GM18499 (cell line): ENCODE measurements at regions not wholly inside any gene's neighbourhood (a gene's known extent, or its start where the extent isn't known, plus 50 kb on each side); places are given as distances from the start of the nearest gene placed in this dataset.
"Not testable (repeated sequence)": the region's sequence is repeated elsewhere in the genome, so short reads cannot be mapped to it uniquely, and the experiment has no call there.

Experiments used
- ATAC-seq: cut with Tn5 transposase; IDR thresholded peaks from one replicate; pipeline ENCODE4 v1.9.1; 2021; ENCODE audit warnings: moderate number of reproducible peaks; ENCODE audit not compliant: insufficient read depth, unreplicated experiment

DNA sequence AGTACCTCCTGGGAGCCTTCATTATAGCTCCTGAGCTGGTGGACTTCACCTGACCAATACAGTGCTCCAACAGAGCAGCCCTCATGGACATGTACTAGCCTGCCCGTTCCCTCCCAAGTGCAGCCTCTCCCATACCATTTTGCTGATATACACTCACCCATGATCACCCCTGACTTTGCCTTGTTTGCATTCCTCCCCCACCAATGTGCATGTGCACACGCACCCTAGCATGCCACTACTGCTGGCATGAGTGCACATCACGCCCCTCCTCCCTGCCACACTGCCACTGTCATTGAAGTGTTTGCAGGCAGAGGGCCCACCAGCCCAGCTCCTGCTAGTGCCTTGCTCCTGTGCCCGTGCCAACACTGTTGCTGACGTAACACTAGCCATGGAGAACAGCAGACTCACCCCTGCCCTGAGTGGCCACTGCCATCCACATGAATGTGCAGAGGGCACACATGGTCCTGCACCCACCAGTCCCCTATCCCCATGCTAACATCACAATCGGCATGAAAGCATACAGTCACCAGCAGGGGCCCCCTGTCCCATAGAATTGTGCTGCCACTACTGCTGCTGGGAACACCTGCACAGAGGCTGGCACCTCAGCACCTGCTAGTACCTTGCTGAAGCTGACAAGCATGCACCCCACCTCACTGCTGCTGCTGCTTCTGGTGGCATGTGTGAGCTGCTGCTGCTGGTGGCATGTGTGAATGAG lies 110.3 kb downstream of the SINHCAF start:
- no peak for ATAC-seq

DNA sequence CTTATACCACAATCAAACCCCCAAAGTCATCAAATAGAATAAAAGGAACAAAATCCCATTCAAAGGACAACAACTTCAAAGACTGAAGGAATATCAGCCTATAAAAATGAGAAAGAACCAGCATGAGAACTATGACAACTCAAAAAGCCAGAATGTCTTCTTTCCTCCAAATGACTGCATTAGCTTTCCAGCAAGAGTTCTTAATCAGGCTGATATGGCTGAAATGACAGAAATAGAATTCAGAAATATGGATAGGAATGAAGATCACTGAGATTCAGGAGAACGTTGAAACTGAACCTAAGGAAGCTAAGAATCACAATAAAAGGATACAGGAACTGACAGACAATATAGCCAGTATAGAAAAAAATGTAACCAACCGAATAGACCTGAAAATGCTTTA lies 109.5 kb downstream of the SINHCAF start:
- ATAC-seq: no peak

DNA sequence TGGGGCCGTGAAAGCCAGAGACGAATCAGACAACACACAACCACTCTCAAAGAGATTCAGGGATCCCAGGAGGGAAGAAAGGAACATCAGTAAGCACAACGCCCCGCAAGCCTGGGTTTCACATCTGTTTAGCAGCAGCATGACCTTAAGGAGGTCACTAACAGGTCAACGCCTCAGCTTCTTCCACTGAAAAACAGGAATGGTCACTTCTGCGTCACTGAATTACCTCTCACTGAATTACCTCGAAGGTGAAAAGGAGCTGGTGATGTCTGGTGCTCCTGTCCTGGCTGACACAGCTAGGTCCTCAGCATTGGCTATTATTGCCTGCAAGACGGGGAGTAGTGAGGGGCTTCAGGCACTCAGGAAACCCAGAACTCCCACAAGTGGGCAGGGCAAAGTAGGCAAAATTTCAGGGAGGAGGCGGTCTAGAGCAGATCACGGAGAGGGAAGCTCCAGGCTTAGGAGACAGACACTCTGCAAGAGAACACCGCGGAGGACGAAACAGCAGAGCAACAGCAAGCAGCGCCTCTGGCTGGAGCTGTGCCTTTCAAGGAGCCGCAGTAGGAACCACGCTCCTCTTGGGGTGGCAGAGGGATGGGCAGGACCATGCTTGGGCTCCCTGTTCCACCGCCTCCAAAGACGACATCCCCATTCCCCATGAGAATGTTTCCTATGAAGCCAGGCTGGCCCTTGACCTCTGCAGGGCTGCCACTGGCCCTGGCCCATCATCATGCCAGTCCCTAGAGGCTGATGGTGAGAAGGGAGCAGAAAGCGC lies 108.4 kb downstream of the SINHCAF start:
- no peak for ATAC-seq

DNA sequence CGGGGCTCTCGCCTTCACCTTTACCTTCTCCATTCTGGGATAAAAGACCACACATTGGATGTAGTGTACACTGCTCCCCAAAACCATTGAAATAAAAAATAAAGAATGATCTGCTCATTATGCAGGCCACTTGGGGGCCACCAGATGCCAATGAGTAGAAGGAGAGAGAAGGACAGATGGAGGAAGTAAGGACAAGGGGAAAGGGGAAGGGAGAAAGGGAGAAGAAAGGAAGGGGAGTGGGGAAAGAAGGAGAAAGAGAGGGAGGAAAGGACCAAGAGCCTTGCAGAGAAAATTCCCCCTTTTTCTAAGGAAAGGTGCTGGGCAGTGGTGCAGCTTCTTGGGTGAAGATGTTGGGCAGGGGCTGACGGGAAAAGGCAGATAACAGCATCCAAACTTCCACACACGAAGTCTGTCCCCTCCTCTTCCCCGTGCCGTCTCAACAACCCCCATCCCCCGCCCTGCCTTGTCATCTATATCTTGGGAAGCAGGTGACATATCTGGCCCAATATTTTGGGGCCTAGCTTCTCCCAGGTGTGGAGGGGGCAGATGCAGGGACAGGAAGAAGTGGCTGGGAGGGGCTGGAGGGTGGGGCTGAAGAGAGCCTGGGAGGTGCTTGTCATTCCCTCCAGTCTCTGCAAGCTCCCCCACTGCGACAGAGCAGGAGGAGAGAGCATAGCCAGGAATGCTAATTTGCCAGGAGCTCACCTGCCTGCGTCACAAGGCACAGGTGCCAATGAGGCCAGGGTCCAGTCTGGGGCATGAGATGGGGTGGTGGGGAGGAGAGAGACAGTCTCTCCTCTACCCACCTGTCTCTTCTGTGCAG lies 107.5 kb downstream of the SINHCAF start:
- no peak for ATAC-seq

DNA sequence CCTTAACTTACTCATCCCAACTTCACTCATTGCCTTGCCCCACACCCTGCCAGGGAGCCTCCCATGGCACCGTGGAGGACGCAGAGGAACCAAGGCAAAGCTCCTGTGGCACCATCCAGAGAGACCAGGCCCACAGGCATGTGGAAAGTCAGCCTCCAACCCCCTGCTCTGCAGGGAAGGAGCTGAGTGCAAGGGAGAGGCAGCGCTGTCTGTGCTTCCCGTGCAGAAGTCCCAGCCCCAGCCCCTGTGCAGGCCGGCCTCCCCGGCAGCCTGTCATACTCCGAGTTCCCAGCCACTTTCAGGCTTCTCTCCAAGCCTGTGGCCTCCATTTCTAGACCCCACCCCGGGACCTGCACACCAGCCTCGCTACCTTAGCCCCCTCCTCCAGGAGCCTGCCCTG lies 106.4 kb downstream of the SINHCAF start:
- ATAC-seq: no peak

DNA sequence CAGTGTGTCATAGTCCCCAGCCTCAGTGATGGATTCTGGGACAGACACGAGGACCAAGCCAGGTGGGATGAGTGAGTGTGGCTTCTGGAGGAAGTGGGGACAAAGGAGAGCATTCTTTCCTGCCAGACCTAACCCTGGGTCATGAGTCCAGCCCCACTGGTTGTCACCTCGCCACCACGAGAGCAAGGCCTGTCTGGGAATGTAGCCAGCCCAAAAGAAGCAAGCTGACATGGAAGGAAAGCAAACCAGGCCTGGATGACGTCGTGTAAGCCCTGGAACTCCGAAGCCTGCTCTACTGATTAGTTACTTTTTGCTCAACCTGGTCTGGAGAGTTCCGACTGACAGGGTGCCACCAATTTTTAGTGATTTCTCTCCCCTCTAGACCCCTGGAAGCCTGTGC lies 105.9 kb downstream of the SINHCAF start:
- ATAC-seq: no peak

DNA sequence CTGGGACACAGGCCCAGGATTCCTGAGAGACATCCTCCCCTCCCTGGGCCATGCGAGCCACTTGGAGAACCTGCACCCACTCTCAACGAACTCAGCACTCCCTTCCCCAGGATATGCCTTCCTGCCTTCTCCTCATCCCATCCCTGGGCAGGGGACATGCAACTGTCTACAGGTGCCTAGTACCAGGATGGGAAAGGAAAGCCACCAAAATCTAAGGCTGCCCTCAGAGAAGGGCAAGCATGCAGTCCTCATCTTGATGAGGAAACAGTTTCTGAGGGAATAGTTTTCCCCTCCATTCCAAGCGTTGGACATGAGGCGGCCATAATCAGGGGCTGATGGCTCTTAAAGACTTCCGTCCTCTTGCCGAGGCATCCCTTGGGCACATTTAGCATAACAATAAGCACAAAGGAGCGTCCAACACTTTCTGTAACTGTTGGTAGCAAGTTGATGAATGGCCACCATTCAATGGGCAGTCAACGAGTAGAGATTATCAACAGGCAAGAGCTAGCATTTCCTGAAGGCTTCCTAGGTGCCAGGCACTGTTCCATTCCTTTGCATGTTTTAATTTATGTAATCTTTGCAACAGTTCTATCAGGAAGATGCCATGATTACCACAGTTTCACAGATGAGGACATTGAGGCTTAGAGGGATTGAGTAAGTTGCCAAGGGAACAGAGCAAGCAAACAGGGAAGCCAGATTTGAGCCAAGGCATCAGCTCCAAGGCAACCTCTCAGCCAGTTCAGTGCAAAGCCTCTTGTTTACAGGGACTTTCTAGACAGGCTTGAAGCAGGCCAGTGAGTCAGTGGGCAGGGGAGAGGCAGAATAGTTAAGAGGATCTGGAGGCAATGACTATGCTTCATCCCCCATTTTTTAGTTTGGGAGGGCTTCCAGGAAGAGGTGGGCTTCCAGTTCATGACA lies 105.1 kb downstream of the SINHCAF start:
- no peak for ATAC-seq

DNA sequence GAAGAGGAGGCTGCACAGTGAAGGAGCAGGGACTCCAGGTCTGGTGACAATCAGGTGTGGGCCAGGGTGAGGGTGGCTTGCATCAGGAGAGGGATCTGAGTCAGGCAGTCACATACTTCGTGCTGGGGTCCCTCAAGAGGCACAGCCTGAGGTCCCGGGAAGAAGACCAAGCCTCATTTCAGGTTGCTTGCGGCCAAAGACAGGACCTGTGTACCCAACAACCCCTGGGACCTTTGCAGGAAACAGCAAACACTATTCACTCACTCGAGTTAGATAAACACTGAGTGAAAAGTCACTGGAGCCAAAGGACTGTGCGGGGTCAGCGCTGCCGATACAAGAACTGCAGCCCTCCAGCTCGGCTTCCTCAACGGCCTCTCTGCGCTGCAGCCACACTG lies 104.4 kb downstream of the SINHCAF start:
- no peak for ATAC-seq

DNA sequence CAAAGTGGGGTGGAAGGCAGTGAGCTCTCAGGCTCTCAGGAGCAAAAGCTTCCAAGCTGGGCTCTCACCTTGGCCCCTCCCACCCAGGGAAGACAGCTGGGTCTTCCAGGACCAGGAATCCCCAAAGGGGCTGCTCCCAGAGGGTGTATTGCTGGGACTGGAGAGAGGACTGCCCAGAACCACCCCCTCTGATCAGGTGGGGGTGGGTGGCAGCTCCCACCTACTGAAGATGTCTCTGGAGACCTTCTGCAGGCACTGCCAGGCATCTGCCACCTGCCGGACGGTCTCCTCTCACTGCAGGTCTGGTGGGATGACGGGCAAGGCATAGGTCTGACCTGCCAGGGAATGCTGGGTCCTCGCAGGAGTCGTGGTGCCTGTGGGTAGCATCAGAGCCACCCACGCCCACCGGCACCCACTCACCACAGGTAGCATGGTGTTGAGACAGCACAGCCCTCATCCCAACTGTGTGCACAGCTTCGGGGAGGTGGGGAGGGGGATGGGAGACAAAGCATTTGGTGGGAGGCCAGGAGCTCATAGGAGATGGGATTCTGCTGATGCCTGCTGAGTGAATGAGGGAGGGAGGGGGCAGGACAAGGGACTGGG lies 103.2 kb downstream of the SINHCAF start:
- ATAC-seq: no peak

DNA sequence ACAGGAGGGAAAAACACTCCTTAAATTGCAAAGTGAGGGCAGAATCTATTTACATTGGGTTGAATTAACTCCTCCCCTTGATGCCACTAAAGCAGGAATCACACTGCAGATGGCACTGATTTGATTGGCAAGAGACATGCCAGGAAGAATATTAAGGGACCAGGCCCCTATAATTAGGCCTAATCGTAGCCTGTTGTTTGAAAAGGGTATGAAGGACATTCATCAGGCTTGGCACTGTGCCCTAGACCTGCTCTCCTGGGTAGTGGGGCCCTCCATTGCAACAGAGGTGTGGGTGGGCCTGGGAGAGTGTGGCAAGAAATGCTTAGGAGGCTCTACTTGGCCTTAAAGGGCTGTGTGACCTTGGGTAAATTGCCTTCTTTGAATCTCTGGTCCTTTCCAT lies 102.3 kb downstream of the SINHCAF start:
- ATAC-seq: not testable (repeated sequence)

DNA sequence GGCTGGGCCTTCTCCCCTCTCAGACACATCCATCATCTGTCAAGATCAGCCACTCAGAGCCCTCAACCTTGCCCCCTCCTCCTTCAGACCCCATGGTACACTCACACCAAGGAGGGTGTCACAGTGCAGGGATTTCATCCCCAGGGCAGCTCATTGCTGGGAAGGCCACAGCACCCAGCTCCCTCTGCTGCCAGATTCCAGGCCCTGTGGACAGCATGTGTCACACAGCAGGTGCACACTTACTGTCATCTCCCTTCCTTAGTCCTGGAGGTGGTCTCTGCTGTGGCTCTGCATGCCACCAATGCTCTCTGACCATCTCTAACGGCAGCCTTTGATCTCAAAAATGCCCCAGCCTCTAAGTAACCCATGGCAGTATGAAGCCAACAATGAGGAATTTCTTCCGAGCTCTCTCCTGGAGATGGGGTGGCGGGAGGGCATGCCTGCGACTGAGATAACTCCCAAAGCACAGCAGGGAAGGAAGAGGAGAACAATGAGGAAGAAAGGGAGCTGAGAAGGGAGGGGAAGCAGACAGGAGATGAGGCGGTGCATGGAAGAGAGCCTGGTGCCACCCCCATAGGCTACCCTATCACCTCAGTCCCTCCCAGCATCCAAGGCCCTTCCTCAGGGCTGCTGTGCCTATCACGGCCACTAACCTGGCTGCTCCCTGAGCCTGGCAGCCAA lies 101.0 kb downstream of the SINHCAF start:
- no peak for ATAC-seq

DNA sequence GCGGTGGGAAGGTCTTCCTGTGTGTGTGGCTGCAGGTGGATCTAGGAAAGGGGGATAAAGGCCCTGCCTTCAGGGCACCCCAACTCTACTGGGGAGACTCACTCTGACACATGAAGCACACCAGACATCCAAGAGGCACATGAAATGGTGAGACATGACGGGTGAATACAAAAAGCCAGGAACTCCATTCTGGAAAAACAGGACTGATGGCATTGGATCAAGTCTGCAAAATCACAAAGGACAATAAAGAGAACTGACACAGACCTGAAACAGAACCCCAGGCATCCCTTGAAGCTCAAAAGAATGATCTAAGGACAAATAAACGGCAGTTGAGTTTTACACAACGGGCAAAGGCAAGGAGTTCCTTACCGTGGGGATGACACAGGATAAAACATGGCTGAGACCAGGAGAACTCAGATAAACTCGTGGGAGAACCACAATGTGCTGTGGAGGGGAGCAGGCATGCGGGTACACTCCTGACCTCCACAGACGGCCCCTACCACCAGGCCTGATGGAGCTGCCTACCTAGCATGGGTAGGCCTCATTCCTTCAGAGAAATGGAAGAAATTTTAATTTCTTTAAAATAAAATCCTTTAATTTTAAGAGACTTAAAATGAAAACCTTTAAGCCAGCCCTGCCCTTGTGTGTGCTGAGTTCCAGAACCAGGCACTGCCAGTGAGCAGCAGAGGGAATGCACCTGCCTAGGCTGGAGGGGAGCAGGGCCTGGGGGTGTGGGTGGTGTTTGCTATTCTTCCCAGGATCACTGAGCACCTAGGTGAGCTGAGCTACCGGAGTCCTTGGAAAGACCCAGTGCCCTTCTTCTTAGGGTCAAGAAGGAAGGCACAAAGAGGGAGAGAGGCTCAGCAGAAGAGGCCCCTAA lies 100.1 kb downstream of the SINHCAF start:
- ATAC-seq: no peak

DNA sequence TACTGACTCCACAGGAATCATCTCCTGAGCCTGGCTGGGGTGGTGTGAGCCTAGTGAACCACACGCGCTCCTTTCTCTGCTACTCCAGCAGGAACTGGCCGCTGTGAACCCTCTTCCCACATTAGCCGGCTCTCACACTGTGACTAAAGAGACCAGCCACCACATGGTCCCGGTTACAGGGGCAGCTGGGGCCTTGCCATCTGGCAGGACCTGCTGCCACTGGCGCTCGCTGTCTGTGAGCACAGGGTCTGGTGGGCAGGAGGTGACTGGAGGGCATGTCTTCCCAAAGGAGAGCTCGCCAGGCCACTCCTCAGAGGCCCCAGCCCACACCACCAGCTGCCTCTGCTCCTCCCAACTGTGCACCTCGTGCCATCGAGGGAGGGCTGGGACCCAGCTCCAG lies 99.3 kb downstream of the SINHCAF start:
- no peak for ATAC-seq

DNA sequence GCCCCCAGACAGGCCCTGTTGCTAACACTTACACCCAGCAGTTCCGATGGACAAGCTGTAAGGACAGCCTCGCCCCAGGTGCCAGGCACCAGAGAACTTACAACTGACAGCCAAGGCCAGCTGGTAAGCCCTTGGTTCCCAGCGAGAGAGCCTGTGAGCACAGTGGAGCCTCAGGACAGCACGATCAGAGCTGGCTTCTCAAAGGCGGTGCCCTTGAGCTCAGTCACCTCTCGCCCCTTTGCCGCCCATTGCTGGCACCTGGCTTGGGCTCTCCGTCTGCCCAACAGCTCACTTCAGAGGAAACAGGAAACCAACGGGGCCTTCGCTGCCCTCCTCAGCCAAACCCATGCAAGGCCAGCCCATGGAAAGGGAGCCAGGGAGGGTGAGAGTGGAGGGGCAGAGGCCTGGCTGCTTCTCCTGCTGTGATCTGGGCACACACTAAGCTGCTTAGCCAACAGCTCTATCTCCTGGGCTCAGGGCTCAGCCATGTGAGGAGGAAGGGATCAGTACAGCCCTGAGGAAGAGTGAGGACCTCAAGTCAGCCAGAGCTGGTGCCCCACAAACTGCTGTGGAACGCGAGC lies 98.5 kb downstream of the SINHCAF start:
- ATAC-seq: no peak

DNA sequence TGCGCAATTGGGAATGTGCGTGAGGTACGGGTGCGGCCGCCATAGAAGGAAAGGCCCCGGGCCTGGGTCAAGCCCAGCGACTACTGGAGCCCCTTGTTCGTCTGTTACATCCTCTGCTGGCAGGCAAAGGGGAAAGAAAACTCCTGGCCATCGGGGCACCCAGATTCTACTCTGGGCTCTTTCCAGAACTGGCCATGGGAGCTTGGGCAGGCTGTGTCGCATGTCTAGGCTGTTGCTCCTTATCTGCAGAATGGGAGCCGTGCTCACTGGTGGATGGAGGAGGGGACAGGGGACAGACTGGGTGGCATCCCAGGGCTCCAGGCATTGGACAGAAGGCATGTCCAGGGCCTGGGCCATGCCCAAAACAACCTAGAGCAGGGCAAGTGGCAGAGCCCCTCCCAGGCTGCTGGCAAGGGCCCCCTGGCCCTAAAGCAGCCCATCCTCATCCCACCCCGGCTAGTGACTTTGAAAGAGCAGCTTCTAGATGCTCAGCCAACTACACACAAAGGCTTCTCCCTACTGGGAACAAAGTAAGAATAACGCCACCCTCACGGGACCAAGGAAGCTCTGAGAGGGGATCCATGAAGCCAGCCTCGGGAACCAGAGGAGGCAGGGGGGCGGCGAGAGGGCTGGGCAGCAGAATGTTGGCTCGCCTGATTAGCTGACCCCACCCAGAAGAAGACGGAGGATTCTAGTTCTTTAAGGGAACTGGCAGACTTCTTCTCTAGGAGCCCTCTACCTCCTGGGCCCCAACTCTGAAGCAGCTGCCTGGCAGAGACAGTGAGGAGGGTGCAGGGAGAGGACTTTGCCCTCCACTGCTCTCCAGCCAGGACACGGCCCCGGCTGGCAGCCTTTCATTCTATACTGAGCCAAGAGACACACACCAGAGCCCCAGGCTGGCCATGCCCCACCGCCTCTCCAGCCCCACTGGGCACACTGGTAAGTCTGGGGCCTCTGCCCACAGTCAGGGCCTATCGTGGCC lies 96.8 kb downstream of the SINHCAF start:
- no peak for ATAC-seq

DNA sequence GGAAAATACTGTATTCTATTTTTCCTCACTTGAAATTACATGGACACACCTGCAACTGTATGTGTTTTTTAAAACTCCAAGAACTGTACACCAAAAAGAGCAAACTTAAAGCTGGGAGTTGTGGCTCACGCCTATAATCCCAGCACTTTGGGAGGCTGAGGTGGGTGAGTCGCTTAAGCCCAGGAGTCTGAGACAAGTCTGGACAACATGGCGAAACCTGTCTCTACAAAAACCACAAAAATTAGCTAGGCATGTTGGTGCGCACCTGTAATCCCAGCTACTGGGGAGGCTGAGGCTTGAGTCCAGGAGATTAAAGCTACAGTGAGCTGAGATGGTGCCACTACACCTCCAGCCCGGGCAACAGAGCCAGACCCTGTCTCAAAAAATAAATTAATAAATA lies 95.9 kb downstream of the SINHCAF start:
- ATAC-seq: no peak
